B cell (primary cell): ENCODE measurements at regions not wholly inside any gene's neighbourhood (a gene's known extent, or its start where the extent isn't known, plus 50 kb on each side); places are given as distances from the start of the nearest gene placed in this dataset.

ENCODE experiments used
- ATAC-seq: fragments of 200-7000 bp; cut with Tn5 transposase; one replicate; pipeline ENCODE4 v1.10.0; 2021; ENCODE audit warnings: low read depth, mild to moderate bottlenecking, moderate number of reproducible peaks, moderate library complexity
- CTCF ChIA-PET: fragments of 350-600 bp; sonication (Branson Sonifier 250); formaldehyde crosslinking; loops from one replicate; lab custom pipeline; 2021; ENCODE audit warnings: antibody characterized with exemption, inconsistent platforms; lab: Charles Lee
- POLR2A ChIA-PET: fragments of 350-600 bp; sonication (Branson Sonifier 250); formaldehyde crosslinking; loops from one replicate; lab custom pipeline; 2021; ENCODE audit warnings: antibody characterized with exemption; lab: Charles Lee
- DNase-seq: peaks from one replicate; pipeline ENCODE4 v3.0.0; 2013
- H2AFZ ChIP-seq: 2 replicates; pipeline ENCODE4 v1.6.1; 2012; ENCODE audit warnings: mild to moderate bottlenecking, low read depth, low read length; ENCODE audit not compliant: insufficient read depth, poor library complexity, severe bottlenecking
- H3K27ac ChIP-seq, 2 donors: 1 replicate in 1 of 2; 2 replicates in 1 of 2; pipeline ENCODE4 v1.5.1; 2012 to 2013; ENCODE audit warnings: low read length in 2 of 2, mild to moderate bottlenecking in 2 of 2, moderate library complexity in 1 of 2
- H3K27me3 ChIP-seq, 4 experiments: fragments of 200-600 bp in 1 of 4; sonication (generic) in 1 of 4; replicated peaks in 1 of 4; 1 replicate in 2 of 4; 2 replicates in 2 of 4; pipeline versions ENCODE4 v1.6.1 to v1.7.0; 2013 to 2016; ENCODE audit warnings: low read length in 3 of 4, mild to moderate bottlenecking in 2 of 4, mixed read lengths in 1 of 4, moderate library complexity in 1 of 4; ENCODE audit not compliant: insufficient read depth in 4 of 4, control insufficient read depth in 3 of 4; ENCODE audit errors: control extremely low read depth in 1 of 4
- H3K36me3 ChIP-seq, 2 experiments: replicated peaks in 1 of 2; 1 replicate in 1 of 2; 2 replicates in 1 of 2; pipeline versions ENCODE4 v1.6.1 to v1.7.1; 2013; ENCODE audit warnings: low read length in 1 of 2; ENCODE audit not compliant: insufficient read depth in 2 of 2, control insufficient read depth in 1 of 2; ENCODE audit errors: control extremely low read depth in 1 of 2, extremely low read depth in 1 of 2
- H3K4me1 ChIP-seq, 2 donors: fragments of 200-600 bp in 1 of 2; sonication (generic) in 1 of 2; 1 replicate in 1 of 2; 2 replicates in 1 of 2; pipeline versions ENCODE4 v1.5.1 to v1.6.1; 2013 to 2017; ENCODE audit warnings: low read length in 2 of 2; ENCODE audit not compliant: control insufficient read depth in 2 of 2, insufficient read depth in 2 of 2
- H3K4me2 ChIP-seq: replicated peaks from 2 replicates; pipeline ENCODE3; 2012; ENCODE audit warnings: mild to moderate bottlenecking, low read depth, low read length; ENCODE audit not compliant: poor library complexity, severe bottlenecking
- H3K4me3 ChIP-seq, 5 experiments: fragments of 200-600 bp in 1 of 5; sonication (generic) in 1 of 5; 1 replicate in 3 of 5; 2 replicates in 2 of 5; pipeline versions ENCODE4 v1.5.1 to v1.7.0; 2011 to 2016; ENCODE audit warnings: low read length in 4 of 5, mild to moderate bottlenecking in 4 of 5, low read depth in 2 of 5, control low read depth in 1 of 5, moderate library complexity in 1 of 5; ENCODE audit not compliant: insufficient read depth in 1 of 5; ENCODE audit errors: control extremely low read depth in 1 of 5, extremely low read depth in 1 of 5
- H3K79me2 ChIP-seq: fragments of 200-600 bp; sonication (generic); one replicate; pipeline ENCODE4 v1.6.0; 2016; ENCODE audit warnings: low read length; ENCODE audit not compliant: control insufficient read depth, insufficient read depth
- H3K9ac ChIP-seq: fragments of 200-600 bp; sonication (generic); 2 replicates; pipeline ENCODE4 v1.6.1; 2017; ENCODE audit warnings: mild to moderate bottlenecking, low read length, moderate library complexity
- H3K9me3 ChIP-seq, 3 donors: one replicate each; pipeline versions ENCODE4 v1.6.1 to v1.7.1; 2013; ENCODE audit warnings: low read length in 2 of 3; ENCODE audit not compliant: control insufficient read depth in 2 of 3, insufficient read depth in 1 of 3; ENCODE audit errors: control extremely low read depth in 1 of 3
- H4K20me1 ChIP-seq: 2 replicates; pipeline ENCODE4 v1.6.0; 2012; ENCODE audit warnings: mild to moderate bottlenecking, low read length; ENCODE audit not compliant: insufficient read depth, control insufficient read depth, poor library complexity, severe bottlenecking
- H3K27ac Mint-ChIP-seq: one replicate; pipeline ENCODE4 v1.8.0; 2021; ENCODE audit warnings: mixed read lengths
- H3K27me3 Mint-ChIP-seq: one replicate; pipeline ENCODE4 v1.8.0; 2021; ENCODE audit warnings: mixed read lengths
- H3K4me1 Mint-ChIP-seq: one replicate; pipeline ENCODE4 v1.8.0; 2021; ENCODE audit warnings: mixed read lengths
- H3K4me3 Mint-ChIP-seq: one replicate; pipeline ENCODE4 v1.8.0; 2021; ENCODE audit warnings: mixed read lengths
- H3K9me3 Mint-ChIP-seq: one replicate; pipeline ENCODE4 v1.8.0; 2022; ENCODE audit warnings: mixed read lengths; ENCODE audit not compliant: insufficient read depth
- CTCF ChIP-seq: fragments of 200-600 bp; IDR thresholded peaks from one replicate; pipeline ENCODE4 v1.8.0; 2022; ENCODE audit warnings: antibody characterized with exemption, mild to moderate bottlenecking
- EZH2 ChIP-seq: IDR thresholded peaks from 2 replicates; pipeline ENCODE4 v1.6.1; 2012; ENCODE audit warnings: borderline replicate concordance, low read depth, mild to moderate bottlenecking, moderate library complexity, low read length; ENCODE audit not compliant: insufficient read depth, poor library complexity, severe bottlenecking
- WGBS: methylation state at CpG from one replicate; pipeline ENCODE4 v1.1.5; 2013; ENCODE audit warnings: missing lambda C conversion rate; ENCODE audit not compliant: insufficient coverage; 5-methylcytosine and 5-hydroxymethylcytosine counted together
- intact Hi-C: fragments of 100-400 bp; cut with micrococcal nuclease; formaldehyde crosslinking; loops from one replicate; pipeline ENCODE4 v1.10.0; 2022

GRCh38 chr1:218930000-218930399, 243.7 kb upstream of the LYPLAL1 start:
- Histone ChIP-seq H3K79me2 (no peaks in the 10 kb centered on the region), H3K27me3 (no peaks in the 10 kb centered on the region), H3K36me3 (no peaks in the 10 kb centered on the region), H3K4me1 (no peaks in the 10 kb centered on the region), H3K4me3 (no peak overlapping the region), H2AFZ (no peak overlapping the region), H3K9me3 (no peaks in the 10 kb centered on the region), H3K27ac (no peak overlapping the region), H4K20me1 (no peaks in the 10 kb centered on the region), H3K9ac (no peak overlapping the region), H3K4me2 (no peak overlapping the region)
- no peak overlapping the region for H3K27ac Mint-ChIP-seq
- peaks cover 15% of the 10 kb centered on the region for H3K27me3 Mint-ChIP-seq
- H3K4me1 Mint-ChIP-seq, result no peaks in the 10 kb centered on the region
- H3K4me3 Mint-ChIP-seq, result no peak overlapping the region
- ChIA-PET POLR2A (no interaction called here), CTCF (no interaction called here)
- DNase-seq (no peak), ATAC-seq (no peak)
- intact Hi-C loops, result no loop called here
- H3K9me3 Mint-ChIP-seq, result peaks cover under 1% of the 10 kb centered on the region
- TF ChIP-seq CTCF (no peak), EZH2 (no peak)
- no CpG with 5 or more reads among the region's 3 CpGs for WGBS

GRCh38 chr1:218930472-218931241, 243.0 kb upstream of the LYPLAL1 start:
- Mint-ChIP-seq H3K27ac (no peak overlapping the region), H3K4me1 (no peaks in the 10 kb centered on the region), H3K9me3 (peaks cover 7% of the 10 kb centered on the region), H3K27me3 (peaks cover 15% of the 10 kb centered on the region), H3K4me3 (no peak overlapping the region)
- H3K4me2 ChIP-seq, result no peak overlapping the region
- H2AFZ ChIP-seq, result no peak overlapping the region
- no peak for TF ChIP-seq CTCF
- TF ChIP-seq EZH2, result no peak
- no peaks in the 10 kb centered on the region for H3K79me2 ChIP-seq
- no peak overlapping the region for H3K27ac ChIP-seq
- H3K4me3 ChIP-seq, result no peak overlapping the region
- no peaks in the 10 kb centered on the region for H3K4me1 ChIP-seq
- ATAC-seq, result no peak
- H3K9me3 ChIP-seq, result peaks cover 0 to under 1% (median 0%) of the 10 kb centered on the region in 3 donors
- intact Hi-C loops, result no loop called here
- no peaks in the 10 kb centered on the region for H3K36me3 ChIP-seq
- ChIA-PET CTCF (no interaction called here), POLR2A (no interaction called here)
- no peaks in the 10 kb centered on the region for H4K20me1 ChIP-seq
- no peak overlapping the region for H3K9ac ChIP-seq
- no peaks in the 10 kb centered on the region for H3K27me3 ChIP-seq
- WGBS, result 33% methylated on average over 4 of the region's 8 CpGs
- no peak for DNase-seq
